ENCODE measurements at regions not wholly inside any gene's neighbourhood (a gene's known extent, or its start where the extent isn't known, plus 50 kb on each side); places are given as distances from the start of the nearest gene placed in this dataset.

DNA sequence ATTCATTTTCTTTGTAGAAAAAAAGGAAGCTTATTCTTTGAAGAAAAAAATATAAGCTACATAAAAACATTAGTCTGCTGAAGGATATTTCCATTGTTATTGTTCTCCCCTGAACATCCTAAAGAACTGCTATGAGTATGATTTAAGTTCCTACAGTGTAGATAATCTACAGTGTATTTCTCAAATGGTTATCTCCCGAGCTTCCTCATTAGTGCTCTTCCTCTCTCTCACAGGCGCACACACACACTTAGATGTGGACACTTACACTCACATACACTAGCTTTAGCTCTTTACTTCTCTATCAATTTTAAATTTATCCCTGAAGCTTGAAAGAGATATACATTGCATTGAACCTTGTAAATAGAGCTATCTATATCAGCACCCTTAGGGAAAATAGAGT, 681.0 kb downstream of the KCNJ3 start:
- TF ChIP-seq ZNF274 (IDR thresholded peaks at IDR 0.05; ENCODE audit: low read length) (no peak), ZNF274 (tag by site-specific recombination; IDR thresholded peaks at IDR 0.05; ENCODE audit: borderline replicate concordance) (no peak), ZNF596 (tag by site-specific recombination; IDR thresholded peaks at IDR 0.05) (no peak), SP2 (tag by site-specific recombination; IDR thresholded peaks at IDR 0.05) (no peak), ZNF501 (tag by site-specific recombination; IDR thresholded peaks at IDR 0.05) (no peak), HOXA7 (CRISPR knock-in tag; IDR thresholded peaks at IDR 0.05; ENCODE audit: borderline replicate concordance) (no peak), ZNF214 (tag by site-specific recombination; IDR thresholded peaks at IDR 0.05; ENCODE audit: borderline replicate concordance) (no peak), ZNF610 (tag by site-specific recombination; IDR thresholded peaks at IDR 0.05; ENCODE audit: borderline replicate concordance) (no peak)
- TF ChIP-seq, protein P1, sequence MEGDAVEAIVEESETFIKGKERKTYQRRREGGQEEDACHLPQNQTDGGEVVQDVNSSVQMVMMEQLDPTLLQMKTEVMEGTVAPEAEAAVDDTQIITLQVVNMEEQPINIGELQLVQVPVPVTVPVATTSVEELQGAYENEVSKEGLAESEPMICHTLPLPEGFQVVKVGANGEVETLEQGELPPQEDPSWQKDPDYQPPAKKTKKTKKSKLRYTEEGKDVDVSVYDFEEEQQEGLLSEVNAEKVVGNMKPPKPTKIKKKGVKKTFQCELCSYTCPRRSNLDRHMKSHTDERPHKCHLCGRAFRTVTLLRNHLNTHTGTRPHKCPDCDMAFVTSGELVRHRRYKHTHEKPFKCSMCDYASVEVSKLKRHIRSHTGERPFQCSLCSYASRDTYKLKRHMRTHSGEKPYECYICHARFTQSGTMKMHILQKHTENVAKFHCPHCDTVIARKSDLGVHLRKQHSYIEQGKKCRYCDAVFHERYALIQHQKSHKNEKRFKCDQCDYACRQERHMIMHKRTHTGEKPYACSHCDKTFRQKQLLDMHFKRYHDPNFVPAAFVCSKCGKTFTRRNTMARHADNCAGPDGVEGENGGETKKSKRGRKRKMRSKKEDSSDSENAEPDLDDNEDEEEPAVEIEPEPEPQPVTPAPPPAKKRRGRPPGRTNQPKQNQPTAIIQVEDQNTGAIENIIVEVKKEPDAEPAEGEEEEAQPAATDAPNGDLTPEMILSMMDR (tag by site-specific recombination; IDR thresholded peaks at IDR 0.05): no peak
- TF ChIP-seq, protein P2, sequence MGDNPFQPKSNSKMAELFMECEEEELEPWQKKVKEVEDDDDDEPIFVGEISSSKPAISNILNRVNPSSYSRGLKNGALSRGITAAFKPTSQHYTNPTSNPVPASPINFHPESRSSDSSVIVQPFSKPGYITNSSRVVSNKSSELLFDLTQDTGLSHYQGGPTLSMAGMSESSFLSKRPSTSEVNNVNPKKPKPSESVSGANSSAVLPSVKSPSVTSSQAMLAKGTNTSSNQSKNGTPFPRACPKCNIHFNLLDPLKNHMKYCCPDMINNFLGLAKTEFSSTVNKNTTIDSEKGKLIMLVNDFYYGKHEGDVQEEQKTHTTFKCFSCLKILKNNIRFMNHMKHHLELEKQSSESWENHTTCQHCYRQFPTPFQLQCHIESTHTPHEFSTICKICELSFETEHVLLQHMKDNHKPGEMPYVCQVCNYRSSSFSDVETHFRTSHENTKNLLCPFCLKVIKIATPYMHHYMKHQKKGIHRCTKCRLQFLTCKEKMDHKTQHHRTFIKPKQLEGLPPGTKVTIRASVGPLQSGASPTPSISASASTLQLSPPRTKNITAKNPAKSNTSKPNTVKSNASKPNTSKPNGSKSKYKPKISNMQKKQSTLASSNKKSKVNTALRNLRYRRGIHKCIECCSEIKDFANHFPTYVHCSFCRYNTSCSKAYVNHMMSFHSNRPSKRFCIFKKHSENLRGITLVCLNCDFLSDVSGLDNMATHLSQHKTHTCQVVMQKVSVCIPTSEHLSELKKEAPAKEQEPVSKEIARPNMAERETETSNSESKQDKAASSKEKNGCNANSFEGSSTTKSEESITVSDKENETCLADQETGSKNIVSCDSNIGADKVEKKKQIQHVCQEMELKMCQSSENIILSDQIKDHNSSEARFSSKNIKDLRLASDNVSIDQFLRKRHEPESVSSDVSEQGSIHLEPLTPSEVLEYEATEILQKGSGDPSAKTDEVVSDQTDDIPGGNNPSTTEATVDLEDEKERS (tag by site-specific recombination; IDR thresholded peaks at IDR 0.05): no peak
